PC-3 (cell line): ENCODE measurements at regions not wholly inside any gene's neighbourhood (a gene's known extent, or its start where the extent isn't known, plus 50 kb on each side); places are given as distances from the start of the nearest gene placed in this dataset.

Experiments used
- CTCF ChIP-seq: fragments of 300-600 bp; sonication (generic); conservative IDR thresholded peaks from 2 replicates; pipeline ENCODE4 v1.5.1; 2017; ENCODE audit warnings: antibody characterized with exemption, low read depth, mild to moderate bottlenecking, low read length
- EZH2 ChIP-seq: fragments of 300-600 bp; sonication (generic); IDR thresholded peaks from one replicate; pipeline ENCODE4 v1.6.1; 2017; ENCODE audit warnings: antibody characterized with exemption, mild to moderate bottlenecking, low read length; ENCODE audit not compliant: unreplicated experiment
- EZH2phosphoT487 ChIP-seq: fragments of 300-600 bp; sonication (generic); IDR thresholded peaks from 2 replicates; pipeline ENCODE4 v1.6.1; 2018; ENCODE audit warnings: mild to moderate bottlenecking, antibody characterized with exemption, low read length, borderline replicate concordance

DNA sequence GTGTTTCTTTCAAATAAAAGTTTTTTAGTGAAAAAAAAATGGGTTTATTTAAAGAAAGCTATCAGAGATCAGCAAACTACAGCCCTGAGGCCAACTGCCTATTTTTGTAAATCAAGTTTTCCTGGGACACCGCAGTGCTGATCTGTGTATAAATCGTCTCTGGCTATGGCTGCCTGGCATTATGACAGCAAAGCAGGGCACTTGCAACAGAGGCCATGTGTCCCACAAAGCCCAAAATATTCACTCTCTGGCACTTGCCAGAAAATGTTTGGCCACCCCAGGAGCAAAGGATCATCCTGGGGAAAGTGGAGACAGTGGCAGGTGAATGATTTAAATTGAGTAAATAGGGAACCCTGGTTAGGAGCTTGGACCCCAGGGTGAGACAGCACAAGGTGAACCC lies 291.6 kb downstream of the PREX1 start:
- TF ChIP-seq CTCF, result no peak
- no peak for TF ChIP-seq EZH2phosphoT487
- no peak for TF ChIP-seq EZH2
